GM23338 (cell line): ENCODE measurements at regions not wholly inside any gene's neighbourhood (a gene's known extent, or its start where the extent isn't known, plus 50 kb on each side); places are given as distances from the start of the nearest gene placed in this dataset.

ENCODE experiments used
- ATAC-seq: fragments of 200-7000 bp; cut with Tn5 transposase; 3 replicates; pipeline ENCODE4 v1.9.1; 2020
- DNase-seq: peaks from one replicate; pipeline ENCODE4 v3.0.0-alpha.2; 2015; ENCODE audit warnings: low spot score
- H2AFZ ChIP-seq: fragments of 200-600 bp; sonication (generic); 2 replicates; pipeline ENCODE4 v1.8.0; 2016; ENCODE audit warnings: antibody characterized with exemption, mild to moderate bottlenecking, moderate library complexity
- H3F3A ChIP-seq: fragments of 200-600 bp; sonication (generic); replicated peaks from 2 replicates; pipeline ENCODE4 v1.8.0; 2017; ENCODE audit warnings: antibody characterized with exemption, mixed run types, low read depth
- H3K27ac ChIP-seq: fragments of 200-600 bp; sonication (generic); 2 replicates; pipeline ENCODE4 v1.6.1; 2016; ENCODE audit warnings: low read depth
- H3K27me3 ChIP-seq: fragments of 200-600 bp; sonication (generic); 2 replicates; pipeline ENCODE4 v1.8.0; 2016; ENCODE audit warnings: mild to moderate bottlenecking, mixed run types, moderate library complexity; ENCODE audit not compliant: insufficient read depth
- H3K36me3 ChIP-seq: fragments of 200-600 bp; sonication (generic); 2 replicates; pipeline ENCODE4 v1.8.0; 2016; ENCODE audit warnings: mild to moderate bottlenecking; ENCODE audit not compliant: insufficient read depth
- H3K4me1 ChIP-seq: fragments of 200-600 bp; sonication (generic); 2 replicates; pipeline ENCODE4 v1.8.0; 2016; ENCODE audit warnings: mild to moderate bottlenecking, moderate library complexity; ENCODE audit not compliant: insufficient read depth
- H3K4me2 ChIP-seq: fragments of 200-600 bp; sonication (generic); 2 replicates; pipeline ENCODE4 v1.7.1; 2017; ENCODE audit warnings: mixed run types
- H3K4me3 ChIP-seq: fragments of 200-600 bp; sonication (generic); 2 replicates; pipeline ENCODE4 v1.6.1; 2016; ENCODE audit warnings: mixed run types
- H3K79me2 ChIP-seq: fragments of 200-600 bp; sonication (generic); replicated peaks from 2 replicates; pipeline ENCODE4 v1.8.0; 2017; ENCODE audit warnings: mild to moderate bottlenecking; ENCODE audit not compliant: insufficient read depth
- H3K9me2 ChIP-seq: fragments of 200-600 bp; sonication (generic); 2 replicates; pipeline ENCODE4 v1.8.0; 2017; ENCODE audit not compliant: insufficient read depth
- H4K20me1 ChIP-seq: fragments of 200-600 bp; sonication (generic); replicated peaks from 2 replicates; pipeline ENCODE4 v1.8.0; 2017; ENCODE audit warnings: mild to moderate bottlenecking; ENCODE audit not compliant: insufficient read depth
- H3K27ac Mint-ChIP-seq: 2 replicates; pipeline ENCODE4 v1.8.0; 2020; ENCODE audit warnings: inconsistent platforms, mild to moderate bottlenecking, moderate library complexity, mixed read lengths
- H3K27me3 Mint-ChIP-seq: 3 replicates; pipeline ENCODE4 v1.8.0; 2022; ENCODE audit warnings: low read depth, mild to moderate bottlenecking, moderate library complexity, mixed read lengths, inconsistent platforms; ENCODE audit not compliant: insufficient read depth, poor library complexity
- H3K36me3 Mint-ChIP-seq: 3 replicates; pipeline ENCODE4 v1.8.0; 2021; ENCODE audit warnings: low read depth, mild to moderate bottlenecking, inconsistent platforms, moderate library complexity, mixed read lengths
- H3K4me1 Mint-ChIP-seq: 3 replicates; pipeline ENCODE4 v1.8.0; 2020; ENCODE audit warnings: mild to moderate bottlenecking, inconsistent platforms, mixed read lengths
- H3K4me3 Mint-ChIP-seq: 3 replicates; pipeline ENCODE4 v1.8.0; 2021; ENCODE audit warnings: moderate library complexity, mild to moderate bottlenecking, inconsistent platforms, mixed read lengths
- H3K9me3 Mint-ChIP-seq: 3 replicates; pipeline ENCODE4 v1.8.0; 2020; ENCODE audit warnings: moderate library complexity, mild to moderate bottlenecking, inconsistent platforms, mixed read lengths
- CREB1 ChIP-seq: fragments of 250-450 bp; sonication (Bioruptor Pico); IDR thresholded peaks from 2 replicates; pipeline ENCODE4 v1.5.0; 2020; ENCODE audit warnings: low read depth, mild to moderate bottlenecking, moderate library complexity
- CTCF ChIP-seq, 2 experiments: fragments of 200-600 bp in 1 of 2; sonication (generic) in 1 of 2; conservative IDR thresholded peaks; 2 replicates each; pipeline versions ENCODE4 v1.5.1 to v1.6.1; 2016 to 2017; ENCODE audit warnings: antibody characterized with exemption in 2 of 2, low read depth in 2 of 2, mild to moderate bottlenecking in 2 of 2, moderate library complexity in 1 of 2
- ETS1 ChIP-seq: IDR thresholded peaks from 2 replicates; pipeline ENCODE4 v1.6.1; 2016; ENCODE audit warnings: antibody characterized with exemption
- EZH2 ChIP-seq: fragments of 200-600 bp; sonication (generic); IDR thresholded peaks from one replicate; pipeline ENCODE4 v1.8.0; 2017; ENCODE audit warnings: antibody characterized with exemption, mild to moderate bottlenecking, low read depth; ENCODE audit not compliant: unreplicated experiment
- EZH2phosphoT487 ChIP-seq: fragments of 200-600 bp; sonication (generic); IDR thresholded peaks from one replicate; pipeline ENCODE4 v1.8.1; 2018; ENCODE audit warnings: antibody characterized with exemption; ENCODE audit not compliant: unreplicated experiment
- JUNB ChIP-seq: IDR thresholded peaks from one replicate; pipeline ENCODE4 v1.6.1; 2016; ENCODE audit warnings: antibody characterized with exemption; ENCODE audit not compliant: unreplicated experiment
- NANOG ChIP-seq: IDR thresholded peaks from 2 replicates; pipeline ENCODE4 v1.6.1; 2016; ENCODE audit warnings: antibody characterized with exemption, borderline replicate concordance
- POLR2AphosphoS5 ChIP-seq: IDR thresholded peaks from 2 replicates; pipeline ENCODE4 v1.6.1; 2016; ENCODE audit warnings: antibody characterized with exemption, low read depth
- REST ChIP-seq: IDR thresholded peaks from one replicate; pipeline ENCODE4 v1.6.1; 2018; ENCODE audit warnings: antibody characterized with exemption; ENCODE audit not compliant: unreplicated experiment
- ZNF114 ChIP-seq: fragments of 250-450 bp; sonication (Bioruptor Pico); IDR thresholded peaks from 2 replicates; pipeline ENCODE4 v1.5.0; 2020; ENCODE audit warnings: mild to moderate bottlenecking, moderate library complexity
- ZNF331 ChIP-seq: fragments of 250-450 bp; sonication (Bioruptor Pico); IDR thresholded peaks from 2 replicates; pipeline ENCODE4 v1.5.0; 2020; ENCODE audit warnings: low read depth, mild to moderate bottlenecking, moderate library complexity

GRCh38 chr16:35744726-35745125 is 2285.3 kb downstream of the TP53TG3F start:
- H3K36me3 Mint-ChIP-seq, result peaks cover 59% of the 10 kb centered on the region
- no peak for ATAC-seq

More at GRCh38 chr16:35744726-35745125, 2285.3 kb downstream of the TP53TG3F start:
- Histone ChIP-seq H3K4me1 (no peaks in the 10 kb centered on the region), H3K79me2 (no peaks in the 10 kb centered on the region), H4K20me1 (no peaks in the 10 kb centered on the region), H3K27ac (no peak overlapping the region), H3K27me3 (no peaks in the 10 kb centered on the region), H3F3A (no peaks in the 10 kb centered on the region), H3K36me3 (no peaks in the 10 kb centered on the region; the same call in 1 of the 2 replicates), H3K4me3 (no peak overlapping the region), H3K9me2 (no peaks in the 10 kb centered on the region), H3K4me2 (no peak overlapping the region), H2AFZ (no peak overlapping the region)
- H3K27ac Mint-ChIP-seq, result no peak overlapping the region
- no peak overlapping the region for H3K4me3 Mint-ChIP-seq
- DNase-seq, result no peak
- no peaks in the 10 kb centered on the region; the same call in 2 of the 3 replicates for H3K4me1 Mint-ChIP-seq
- peaks cover 4% of the 10 kb centered on the region for H3K27me3 Mint-ChIP-seq
- no peak for TF ChIP-seq ZNF114 (CRISPR knock-in tag)
- TF ChIP-seq REST, result no peak
- TF ChIP-seq POLR2AphosphoS5, result no peak
- no peak for TF ChIP-seq CREB1 (CRISPR knock-in tag)
- no peak for TF ChIP-seq ZNF331
- TF ChIP-seq EZH2phosphoT487, result no peak
- no peak for TF ChIP-seq JUNB
- TF ChIP-seq ETS1, result no peak
- no peak for TF ChIP-seq CTCF (conservative IDR thresholded peaks at IDR 0.05; ENCODE audit: low read depth in 2 of 2)
- TF ChIP-seq EZH2, result no peak
- no peak for TF ChIP-seq NANOG
- H3K9me3 Mint-ChIP-seq, result peaks cover 99% of the 10 kb centered on the region
